Lung (tissue), 11 donors: ENCODE measurements at regions not wholly inside any gene's neighbourhood (a gene's known extent, or its start where the extent isn't known, plus 50 kb on each side); places are given as distances from the start of the nearest gene placed in this dataset.

Experiments used
- ATAC-seq: fragments of 200-7000 bp; cut with Tn5 transposase; one replicate; pipeline ENCODE4 v1.9.1; 2020; ENCODE audit warnings: moderate number of reproducible peaks; ENCODE audit not compliant: insufficient read depth, low FRiP score
- DNase-seq, 3 donors: peaks; one replicate each; pipeline ENCODE4 v3.0.0-alpha.2; 2013 to 2017
- H3K27ac ChIP-seq, 2 donors: one replicate each; pipeline ENCODE4 v1.5.1; 2013; ENCODE audit warnings: mild to moderate bottlenecking in 2 of 2, moderate library complexity in 2 of 2, control low read depth in 1 of 2, inconsistent platforms in 1 of 2, low read depth in 1 of 2, low read length in 1 of 2
- H3K27me3 ChIP-seq, 3 donors: one replicate each; pipeline ENCODE4 v1.5.1; 2013; ENCODE audit warnings: low read length in 2 of 3; ENCODE audit not compliant: control insufficient read depth in 3 of 3, insufficient read depth in 3 of 3
- H3K36me3 ChIP-seq, 4 donors: one replicate each; pipeline ENCODE4 v1.5.1; 2013; ENCODE audit warnings: low read length in 4 of 4, mild to moderate bottlenecking in 1 of 4, moderate library complexity in 1 of 4; ENCODE audit not compliant: control insufficient read depth in 4 of 4, insufficient read depth in 4 of 4
- H3K4me1 ChIP-seq, 5 donors: one replicate each; pipeline ENCODE4 v1.5.1; 2013; ENCODE audit warnings: low read length in 5 of 5, mild to moderate bottlenecking in 2 of 5, moderate library complexity in 1 of 5; ENCODE audit not compliant: control insufficient read depth in 5 of 5, insufficient read depth in 5 of 5
- H3K4me3 ChIP-seq: one replicate; pipeline ENCODE4 v1.5.1; 2013; ENCODE audit warnings: mild to moderate bottlenecking, control low read depth, moderate library complexity
- H3K9ac ChIP-seq, 2 donors: one replicate each; pipeline ENCODE4 v1.5.1; 2013; ENCODE audit warnings: low read length in 2 of 2, control low read depth in 1 of 2; ENCODE audit not compliant: insufficient read depth in 1 of 2
- H3K9me3 ChIP-seq, 4 donors: one replicate each; pipeline ENCODE4 v1.5.1; 2013; ENCODE audit warnings: low read length in 3 of 4, mild to moderate bottlenecking in 1 of 4, moderate library complexity in 1 of 4; ENCODE audit not compliant: control insufficient read depth in 4 of 4, insufficient read depth in 3 of 4
- CTCF ChIP-seq: IDR thresholded peaks from 2 replicates; pipeline ENCODE4 v1.5.1; 2012; ENCODE audit warnings: mild to moderate bottlenecking; ENCODE audit errors: control extremely low read depth, extremely low read depth
- WGBS, 2 donors: extraction: QIAGEN DNeasy Blood & Tissue Kit; methylation state at CpG; one replicate each; pipeline ENCODE4 v1.1.7; 2013; 5-methylcytosine and 5-hydroxymethylcytosine counted together
- donor health status: control.
- donor health status: control.
- donor health status: Bipolar disorder and iron deficiency.
- donor health status: healthy.
- donor health status: DM: yes; HTN: yes; CAD: no.

DNA sequence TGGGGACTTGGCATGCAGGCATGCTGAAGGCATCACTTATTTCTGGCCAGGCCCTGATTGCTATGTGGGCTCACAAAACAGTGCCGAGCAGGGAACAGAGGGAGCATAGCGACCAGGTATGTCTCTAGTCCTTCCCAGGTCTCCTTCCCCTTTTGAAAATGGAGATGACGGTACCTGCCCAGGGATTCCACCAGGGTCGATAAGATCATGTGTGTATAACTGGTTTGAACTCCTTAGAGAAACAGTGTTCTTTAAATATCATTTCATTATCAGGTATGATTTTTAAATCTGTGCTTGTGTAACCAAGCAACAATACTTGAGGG is 280.6 kb downstream of the FOXO1 start:
- DNase-seq: no peak
- Histone ChIP-seq H3K27me3 (no peaks in the 10 kb centered on the region), H3K27ac (no peak overlapping the region), H3K4me1 (peaks cover 0 to 4% (median 0%) of the 10 kb centered on the region in 5 donors), H3K36me3 (no peaks in the 10 kb centered on the region), H3K9me3 (no peaks in the 10 kb centered on the region), H3K9ac (no peak overlapping the region), H3K4me3 (no peak overlapping the region)
- no peak for TF ChIP-seq CTCF
- 80 to 96% methylated on average over 4 of the region's 4 CpGs for WGBS, 2 donors
- ATAC-seq: no peak

- no peaks in the 10 kb centered on the region for H3K27me3 ChIP-seq
- DNase-seq: no peak
- H3K4me3 ChIP-seq: no peak overlapping the region
- no peaks in the 10 kb centered on the region for H3K9me3 ChIP-seq
- no peaks in the 10 kb centered on the region for H3K36me3 ChIP-seq
- ATAC-seq: no peak
- no peak overlapping the region for H3K27ac ChIP-seq
- H3K9ac ChIP-seq: no peak overlapping the region
- no peak for TF ChIP-seq CTCF
- peaks cover 0 to 4% (median 0%) of the 10 kb centered on the region in 5 donors for H3K4me1 ChIP-seq
- 90 to 98% methylated on average over 4 of the region's 4 CpGs for WGBS, 2 donors
Measured at GRCh38 chr13:40386586-40386985, 279.9 kb downstream of the FOXO1 start.

DNA sequence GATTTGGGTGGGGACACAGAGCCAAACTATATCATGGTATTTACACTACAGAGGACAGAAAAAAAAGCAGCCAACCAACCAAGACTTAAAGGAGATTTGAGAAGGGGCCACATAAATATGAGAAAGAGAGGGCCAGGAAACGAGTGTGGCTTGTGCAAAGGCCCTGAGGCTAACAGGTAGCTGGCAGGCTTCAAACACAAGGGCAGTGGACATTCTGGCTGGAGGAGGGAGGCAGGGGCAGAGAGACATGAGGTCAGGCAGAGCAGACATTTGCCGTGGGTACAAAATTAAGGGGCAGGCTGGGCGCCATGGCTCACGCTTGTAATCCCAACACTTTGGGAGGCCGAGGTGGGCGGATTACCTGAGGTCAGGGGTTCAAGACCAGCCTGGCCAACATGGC is 278.7 kb downstream of the FOXO1 start:
- Histone ChIP-seq H3K4me1 (peaks cover 0 to 4% (median 0%) of the 10 kb centered on the region in 5 donors), H3K27me3 (no peaks in the 10 kb centered on the region), H3K9me3 (no peaks in the 10 kb centered on the region), H3K36me3 (no peaks in the 10 kb centered on the region), H3K4me3 (no peak overlapping the region), H3K9ac (no peak overlapping the region), H3K27ac (no peak overlapping the region)
- DNase-seq (no peak), ATAC-seq (no peak)
- TF ChIP-seq CTCF: no peak
- 97 to 99% methylated on average over 4 to 6 of the region's 6 CpGs for WGBS, 2 donors

DNA sequence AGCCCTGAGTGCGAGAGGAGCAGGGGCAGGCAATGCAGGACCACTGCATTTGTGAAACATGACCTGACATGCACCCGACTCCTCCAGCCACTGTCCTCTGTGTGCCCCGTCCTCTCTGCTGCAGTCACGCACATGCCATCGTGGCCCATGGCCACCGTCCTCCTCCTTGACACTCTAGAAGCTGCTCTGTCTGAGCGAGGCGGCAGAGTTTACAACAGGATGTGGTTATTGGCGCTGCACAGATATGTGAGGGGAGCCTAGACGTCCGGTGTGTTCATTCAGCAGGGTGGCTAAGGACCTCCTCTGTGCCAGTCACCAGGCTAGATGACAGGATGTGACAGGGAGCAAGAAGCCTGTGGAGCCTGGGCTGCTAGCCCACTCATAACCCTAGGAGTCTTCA is 277.8 kb downstream of the FOXO1 start:
- DNase-seq (peak in 1 of 3 donors; percentile 43), ATAC-seq (peak; percentile 51)
- Histone ChIP-seq H3K9ac (no peak overlapping the region), H3K27me3 (no peaks in the 10 kb centered on the region), H3K4me1 (peaks cover 0 to 4% (median 0%) of the 10 kb centered on the region in 5 donors), H3K27ac (peak overlapping the region in 1 of 2 donors; percentile 20), H3K9me3 (no peaks in the 10 kb centered on the region), H3K4me3 (no peak overlapping the region), H3K36me3 (no peaks in the 10 kb centered on the region)
- TF ChIP-seq CTCF: no peak
- WGBS, 2 donors: 24 to 40% methylated on average over 11 of the region's 11 CpGs
